A549 (cell line): ENCODE measurements at regions not wholly inside any gene's neighbourhood (a gene's known extent, or its start where the extent isn't known, plus 50 kb on each side); places are given as distances from the start of the nearest gene placed in this dataset.

ENCODE experiments used
- ATAC-seq, 2 experiments: fragments of 200-7000 bp in 1 of 2; fragments of >200 bp in 1 of 2; cut with Nextera tagmentation in 1 of 2; cut with Tn5 transposase in 1 of 2; 3 replicates each; pipeline versions ENCODE4 v1.8.0 to v1.9.1; 2018 to 2020; ENCODE audit warnings: mild to moderate bottlenecking in 1 of 2, moderate library complexity in 1 of 2
- CTCF ChIA-PET: fragments of 300-600 bp; sonication (Branson Sonifier 250); formaldehyde crosslinking; extraction: SDS; loops from one replicate; lab custom pipeline; 2021; ENCODE audit warnings: antibody characterized with exemption, inconsistent platforms; lab: Yijun Ruan, JAX
- POLR2A ChIA-PET: fragments of 350-600 bp; formaldehyde crosslinking; extraction: SDS; loops from one replicate; lab custom pipeline; 2021; ENCODE audit warnings: antibody characterized with exemption, inconsistent platforms; lab: Yijun Ruan, JAX
- DNase-seq, 2 experiments: peaks; one replicate each; pipeline versions ENCODE4 v3.0.0 to v3.0.0-alpha.2; 2011 to 2016; ENCODE audit warnings: low read depth in 1 of 2, low spot score in 1 of 2
- FAIRE-seq: peaks from 2 replicates; lab custom pipeline; 2011; peaks lifted over from hg19 to GRCh38; lab: Jason Lieb, UNC
- H3K27ac ChIP-seq, 2 experiments: fragments of >200 bp; sonication (Bioruptor Twin); formaldehyde crosslinking; 3 replicates each; pipeline ENCODE4 v1.5.1; 2016 to 2017
- H3K4me1 ChIP-seq: fragments of >200 bp; sonication (Bioruptor Twin); formaldehyde crosslinking; 3 replicates; pipeline ENCODE4 v1.6.1; 2016
- H3K4me2 ChIP-seq: fragments of >200 bp; sonication (Bioruptor Twin); formaldehyde crosslinking; 3 replicates; pipeline ENCODE4 v1.6.1; 2016
- H3K4me3 ChIP-seq: fragments of >200 bp; sonication (Bioruptor Twin); formaldehyde crosslinking; 3 replicates; pipeline ENCODE4 v1.5.1; 2016
- H3K9me3 ChIP-seq: fragments of >200 bp; sonication (Bioruptor Twin); formaldehyde crosslinking; 3 replicates; pipeline ENCODE4 v1.6.1; 2016
- BCL3 ChIP-seq: fragments of >200 bp; sonication (Bioruptor Twin); formaldehyde crosslinking; IDR thresholded peaks from 3 replicates; pipeline ENCODE4 v1.6.1; 2016
- CEBPB ChIP-seq, 2 experiments: fragments of >200 bp in 1 of 2; sonication (Bioruptor Twin) in 1 of 2; formaldehyde crosslinking in 1 of 2; IDR thresholded peaks; 2 replicates each; pipeline ENCODE4 v1.6.1; 2012 to 2016
- CHD2 ChIP-seq: fragments of 150-350 bp; IDR thresholded peaks from 2 replicates; pipeline ENCODE4 v1.6.1; 2014; ENCODE audit warnings: low read length; ENCODE audit not compliant: partially characterized antibody
- CHD4 ChIP-seq: fragments of 200-600 bp; sonication (generic); IDR thresholded peaks from 2 replicates; pipeline ENCODE4 v1.6.1; 2016; ENCODE audit warnings: antibody characterized with exemption, mild to moderate bottlenecking, borderline replicate concordance
- EHF ChIP-seq: fragments of 250-450 bp; sonication (Bioruptor Pico); IDR thresholded peaks from 2 replicates; pipeline ENCODE4 v1.5.0; 2020; ENCODE audit warnings: mild to moderate bottlenecking
- EP300 ChIP-seq, 2 experiments: fragments of >200 bp; sonication (Bioruptor Twin); formaldehyde crosslinking; IDR thresholded peaks; 2 replicates in 1 of 2; 3 replicates in 1 of 2; pipeline ENCODE4 v1.6.1; 2016 to 2017
- HEYL ChIP-seq: fragments of 250-450 bp; sonication (Bioruptor Pico); IDR thresholded peaks from 2 replicates; pipeline ENCODE4 v1.8.0; 2021; ENCODE audit warnings: mild to moderate bottlenecking, moderate library complexity
- JUNB ChIP-seq: fragments of >200 bp; sonication (Bioruptor Twin); formaldehyde crosslinking; IDR thresholded peaks from 2 replicates; pipeline ENCODE4 v1.6.1; 2016
- KDM5A ChIP-seq: fragments of 200-600 bp; sonication (generic); IDR thresholded peaks from 2 replicates; pipeline ENCODE4 v1.6.1; 2016; ENCODE audit warnings: antibody characterized with exemption, mild to moderate bottlenecking
- MYC ChIP-seq: IDR thresholded peaks from 2 replicates; pipeline ENCODE4 v1.6.1; 2012; ENCODE audit warnings: mild to moderate bottlenecking, inconsistent platforms, low read length, improper control_type of control experiment, borderline replicate concordance
- NPAS2 ChIP-seq: fragments of 250-450 bp; sonication (Bioruptor Pico); IDR thresholded peaks from 2 replicates; pipeline ENCODE4 v1.8.0; 2022; ENCODE audit warnings: mild to moderate bottlenecking, moderate library complexity, borderline replicate concordance
- REST ChIP-seq: fragments of 200-600 bp; sonication (generic); IDR thresholded peaks from 2 replicates; pipeline ENCODE4 v1.6.1; 2016; ENCODE audit warnings: antibody characterized with exemption, mild to moderate bottlenecking, moderate library complexity
- TFCP2L1 ChIP-seq: fragments of 250-450 bp; sonication (Bioruptor Pico); IDR thresholded peaks from 2 replicates; pipeline ENCODE4 v1.5.0; 2021; ENCODE audit warnings: mild to moderate bottlenecking
- TP53 ChIP-seq: fragments of 250-450 bp; sonication (Bioruptor Pico); IDR thresholded peaks from 2 replicates; pipeline ENCODE4 v1.5.0; 2021; ENCODE audit warnings: mild to moderate bottlenecking, moderate library complexity
- USF2 ChIP-seq: fragments of 450-650 bp; IDR thresholded peaks from 2 replicates; pipeline ENCODE4 v1.6.1; 2014; ENCODE audit warnings: antibody characterized with exemption
- ZSCAN20 ChIP-seq: fragments of 250-450 bp; sonication (Bioruptor Pico); IDR thresholded peaks from 2 replicates; pipeline ENCODE4 v1.8.0; 2022; ENCODE audit warnings: mild to moderate bottlenecking, moderate library complexity
- WGBS: methylation state at CpG from one replicate; pipeline ENCODE4 v1.1.6; 2017; ENCODE audit errors: missing lambda C conversion rate; 5-methylcytosine and 5-hydroxymethylcytosine counted together
- TF ChIP-seq, protein P1 (sequence below): fragments of 250-450 bp; sonication (Bioruptor Pico); IDR thresholded peaks from 2 replicates; pipeline ENCODE4 v1.5.0; 2020; ENCODE audit warnings: low read depth, mild to moderate bottlenecking, moderate library complexity
- TF ChIP-seq, protein P2 (sequence below): fragments of 250-450 bp; sonication (Bioruptor Pico); IDR thresholded peaks from 2 replicates; pipeline ENCODE4 v1.5.0; 2021; ENCODE audit warnings: mild to moderate bottlenecking, moderate library complexity, borderline replicate concordance

DNA sequence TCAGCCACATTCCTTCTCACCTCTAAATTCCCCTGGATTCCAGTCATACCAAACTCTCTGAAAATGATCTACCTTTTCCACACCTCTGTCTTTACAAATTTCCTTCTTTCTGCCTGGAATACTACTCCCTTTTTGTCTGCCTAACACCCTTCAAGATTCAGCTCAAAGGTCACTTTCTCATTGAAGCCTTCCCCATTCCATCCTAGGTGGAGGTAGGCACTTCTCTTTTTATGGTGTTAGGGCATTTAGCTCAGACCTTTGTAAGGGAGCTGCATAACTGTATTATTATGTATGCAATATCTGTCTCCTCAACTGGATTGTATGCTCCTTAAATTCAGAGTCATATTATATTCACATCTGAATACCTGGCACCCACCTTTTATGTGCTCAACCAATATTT lies 137.7 kb downstream of the RCHY1 start:
- H3K4me3 ChIP-seq: no peak overlapping the region
- no peaks in the 10 kb centered on the region for H3K4me1 ChIP-seq
- no peaks in the 10 kb centered on the region for H3K9me3 ChIP-seq
- POLR2A ChIA-PET: no interaction called here
- TF ChIP-seq, protein P1, sequence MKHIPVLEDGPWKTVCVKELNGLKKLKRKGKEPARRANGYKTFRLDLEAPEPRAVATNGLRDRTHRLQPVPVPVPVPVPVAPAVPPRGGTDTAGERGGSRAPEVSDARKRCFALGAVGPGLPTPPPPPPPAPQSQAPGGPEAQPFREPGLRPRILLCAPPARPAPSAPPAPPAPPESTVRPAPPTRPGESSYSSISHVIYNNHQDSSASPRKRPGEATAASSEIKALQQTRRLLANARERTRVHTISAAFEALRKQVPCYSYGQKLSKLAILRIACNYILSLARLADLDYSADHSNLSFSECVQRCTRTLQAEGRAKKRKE: no peak
- TF ChIP-seq TP53 (no peak), KDM5A (no peak), CEBPB (IDR thresholded peaks at IDR 0.05) (no peak), BCL3 (no peak), REST (no peak), TFCP2L1 (CRISPR knock-in tag) (no peak), EHF (CRISPR knock-in tag) (no peak)
- FAIRE-seq: no peak
- CTCF ChIA-PET: interaction anchor here (0.5 kb wide), 1 partner anchor 89 kb away, joined by 3 read pairs; no protein-coding TSS in a partner anchor
- H3K4me2 ChIP-seq: no peak overlapping the region
- no peak for ATAC-seq
- H3K27ac ChIP-seq: no peak overlapping the region
- no peak for DNase-seq

DNA sequence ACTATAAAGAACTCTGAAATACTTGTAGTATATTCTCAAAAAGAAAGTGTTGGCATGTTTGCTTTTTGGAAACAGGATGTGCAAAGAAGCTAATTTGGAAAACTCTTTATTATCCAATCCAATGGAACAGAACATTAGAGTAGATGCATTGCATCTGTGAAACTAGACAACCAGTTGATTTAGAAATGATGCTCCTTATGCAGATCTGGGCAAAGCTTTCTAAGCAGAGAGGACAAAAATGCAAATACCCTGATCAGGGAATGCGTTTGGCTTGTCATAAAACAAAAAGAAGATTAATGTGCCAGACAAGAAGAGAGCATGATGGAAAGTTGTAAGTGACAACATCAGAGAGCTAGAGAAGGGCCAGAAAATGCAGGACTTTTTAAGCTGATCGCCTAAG lies 142.3 kb downstream of the RCHY1 start:
- WGBS: 16% methylated on average over 2 of the region's 2 CpGs
- H3K4me1 ChIP-seq: no peaks in the 10 kb centered on the region
- H3K4me3 ChIP-seq: no peak overlapping the region
- TF ChIP-seq JUNB (no peak), USF2 (no peak), TP53 (no peak), ZSCAN20 (CRISPR knock-in tag) (no peak), NPAS2 (no peak), CHD2 (no peak), EP300 (IDR thresholded peaks at IDR 0.05) (no peak), MYC (no peak), CHD4 (no peak), HEYL (CRISPR knock-in tag) (no peak), BCL3 (no peak)
- TF ChIP-seq, protein P2, sequence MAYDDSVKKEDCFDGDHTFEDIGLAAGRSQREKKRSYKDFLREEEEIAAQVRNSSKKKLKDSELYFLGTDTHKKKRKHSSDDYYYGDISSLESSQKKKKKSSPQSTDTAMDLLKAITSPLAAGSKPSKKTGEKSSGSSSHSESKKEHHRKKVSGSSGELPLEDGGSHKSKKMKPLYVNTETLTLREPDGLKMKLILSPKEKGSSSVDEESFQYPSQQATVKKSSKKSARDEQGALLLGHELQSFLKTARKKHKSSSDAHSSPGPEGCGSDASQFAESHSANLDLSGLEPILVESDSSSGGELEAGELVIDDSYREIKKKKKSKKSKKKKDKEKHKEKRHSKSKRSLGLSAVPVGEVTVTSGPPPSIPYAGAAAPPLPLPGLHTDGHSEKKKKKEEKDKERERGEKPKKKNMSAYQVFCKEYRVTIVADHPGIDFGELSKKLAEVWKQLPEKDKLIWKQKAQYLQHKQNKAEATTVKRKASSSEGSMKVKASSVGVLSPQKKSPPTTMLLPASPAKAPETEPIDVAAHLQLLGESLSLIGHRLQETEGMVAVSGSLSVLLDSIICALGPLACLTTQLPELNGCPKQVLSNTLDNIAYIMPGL (CRISPR knock-in tag): no peak
- TF ChIP-seq, all 56 proteins: peak for 0
- no peak for DNase-seq
- no peak overlapping the region for H3K4me2 ChIP-seq
- no peak for FAIRE-seq
- ChIA-PET POLR2A (no interaction called here), CTCF (no interaction called here)
- H3K9me3 ChIP-seq: no peaks in the 10 kb centered on the region
- no peak for ATAC-seq
- no peak overlapping the region for H3K27ac ChIP-seq
